Stimulated activated CD8-positive, alpha-beta memory T cell treated with anti-CD3 and anti-CD28 coated beads, Interleukin-7, amount 100 ng/mL, for 48 hours (primary cell): ENCODE measurements at regions not wholly inside any gene's neighbourhood (a gene's known extent, or its start where the extent isn't known, plus 50 kb on each side); places are given as distances from the start of the nearest gene placed in this dataset.

Experiments used
- DNase-seq, 2 donors: peaks; one replicate each; pipeline ENCODE4 v3.0.0-alpha.2; 2020; ENCODE audit warnings: low read depth in 1 of 2; ENCODE audit errors: extremely low read depth in 1 of 2

DNA sequence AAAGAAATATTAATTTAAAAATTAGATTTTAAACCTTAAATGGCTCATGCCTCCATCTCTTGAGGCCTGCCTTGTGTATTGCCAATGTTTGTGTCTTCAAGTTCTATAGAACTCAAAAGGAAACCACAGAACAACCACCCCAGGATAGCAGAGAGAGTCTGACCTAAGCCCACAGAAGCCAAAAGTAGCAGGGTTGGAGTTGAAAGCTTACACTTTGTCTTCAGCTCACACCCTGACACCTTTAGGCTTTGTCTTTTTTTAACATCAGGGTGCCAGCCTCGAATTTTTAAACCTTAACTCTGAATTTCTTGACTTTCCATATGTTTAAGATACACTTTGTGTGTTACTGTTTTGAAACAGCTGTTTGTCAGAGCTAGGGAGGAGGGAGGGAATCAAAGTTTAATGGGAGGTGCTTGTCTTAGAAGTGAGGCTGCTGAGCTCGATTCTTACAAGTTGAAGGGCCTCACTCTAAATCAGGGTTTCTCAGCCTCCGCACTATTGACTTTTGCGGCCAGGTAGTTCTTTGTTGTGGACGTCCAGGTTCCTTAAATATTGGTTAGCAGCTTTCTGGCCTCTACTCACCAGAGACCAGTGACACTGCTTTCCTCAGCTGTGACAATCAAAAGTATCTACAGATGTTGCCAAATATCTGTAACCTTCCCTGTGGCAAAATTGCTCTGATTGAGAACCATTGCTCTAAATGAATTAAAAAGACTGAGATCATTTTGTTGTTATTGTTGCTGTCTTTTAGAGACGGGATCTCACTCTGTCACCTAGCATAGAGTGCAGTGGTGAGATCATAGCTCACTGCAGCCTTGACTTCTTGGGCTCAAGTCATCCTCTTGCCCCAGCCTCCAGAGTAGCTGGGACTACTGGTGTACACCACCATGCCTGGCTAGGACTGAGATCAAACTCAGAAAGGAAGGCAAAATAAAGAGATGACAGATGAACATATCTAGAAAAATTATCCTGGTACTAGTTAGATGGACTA lies 139.2 kb upstream of the EOMES start:
- no peak for DNase-seq

DNA sequence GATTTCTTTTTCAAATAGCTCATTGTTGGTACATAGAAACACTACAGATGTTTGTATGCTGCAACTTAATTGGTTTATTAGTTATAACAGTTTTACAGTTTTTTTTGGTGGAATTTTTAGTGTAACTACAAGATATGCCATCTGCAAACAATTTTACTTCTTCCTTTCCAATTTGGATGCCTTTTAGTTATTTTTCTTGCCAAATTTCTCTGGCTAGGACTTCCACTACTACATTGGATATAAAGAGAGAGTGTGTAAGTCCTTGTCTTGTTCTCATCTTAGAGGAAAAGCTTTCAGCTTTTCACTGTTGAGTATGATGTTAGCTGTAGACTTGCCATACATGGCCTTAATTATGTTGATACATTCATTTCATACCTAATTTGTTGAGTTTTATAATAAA lies 143.6 kb upstream of the EOMES start:
- DNase-seq, result no peak

DNA sequence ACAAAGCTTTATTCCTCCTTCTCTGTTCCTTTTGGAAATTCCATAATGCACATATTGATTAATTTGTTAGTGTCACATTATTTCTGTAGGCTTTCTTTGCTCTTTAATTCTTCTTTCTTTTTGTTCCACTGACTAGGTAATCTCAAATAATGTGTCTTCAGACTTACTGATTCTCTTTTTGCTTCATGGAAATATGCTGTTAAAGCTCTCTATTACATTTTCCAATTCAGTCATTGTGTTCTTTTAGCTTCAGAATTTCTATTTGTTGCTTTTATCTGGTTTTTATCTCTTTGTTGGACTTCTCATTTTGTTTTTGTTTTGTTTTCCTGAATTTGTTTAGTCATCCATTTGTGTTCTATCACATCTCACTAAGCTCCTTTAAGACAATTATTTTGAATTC lies 147.0 kb upstream of the EOMES start:
- no peak for DNase-seq

DNA sequence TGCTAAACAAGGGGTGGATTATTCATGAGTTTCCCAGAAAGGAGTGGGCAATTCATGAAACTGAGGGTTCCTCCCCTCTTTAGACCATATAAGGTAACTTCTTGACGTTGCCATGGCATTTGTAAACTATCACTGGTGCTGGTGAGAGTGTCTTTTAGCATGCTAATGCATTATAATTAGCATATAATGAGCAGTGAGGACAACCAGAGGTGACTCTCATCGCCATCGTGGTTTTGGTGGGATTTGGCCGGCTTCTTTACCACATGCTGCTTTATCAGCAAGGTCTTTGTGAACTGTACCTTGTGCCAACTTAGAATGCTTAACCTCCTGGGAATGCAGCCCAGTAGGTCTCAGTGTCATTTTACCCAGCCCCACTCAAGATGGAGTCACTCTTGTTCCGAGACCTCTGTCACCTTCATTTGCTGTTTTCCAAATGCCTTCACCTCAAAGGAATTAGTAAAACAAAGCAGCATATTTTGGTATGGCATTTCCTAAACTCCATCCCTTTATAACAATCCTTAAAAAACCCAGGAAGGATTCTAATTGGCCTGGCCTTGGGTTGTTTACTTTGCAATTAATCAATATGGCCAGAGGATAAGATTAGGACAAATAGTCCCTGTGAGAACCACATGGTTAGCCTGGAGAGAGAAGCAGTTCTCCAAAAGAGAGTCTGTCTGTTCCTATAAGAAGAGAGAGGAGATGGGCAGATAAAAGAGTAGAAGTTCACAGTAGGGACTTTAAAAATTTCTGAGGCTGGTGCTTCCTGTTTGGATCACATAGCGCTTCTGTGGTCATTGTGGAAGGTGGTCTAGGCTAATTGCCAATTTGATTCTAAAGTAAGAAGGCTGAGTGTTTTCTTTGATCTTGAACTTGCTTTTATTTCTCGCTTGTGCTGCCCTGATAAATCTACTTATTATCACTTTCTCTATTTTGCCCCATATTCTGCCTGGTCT lies 155.2 kb upstream of the EOMES start:
- no peak for DNase-seq

DNA sequence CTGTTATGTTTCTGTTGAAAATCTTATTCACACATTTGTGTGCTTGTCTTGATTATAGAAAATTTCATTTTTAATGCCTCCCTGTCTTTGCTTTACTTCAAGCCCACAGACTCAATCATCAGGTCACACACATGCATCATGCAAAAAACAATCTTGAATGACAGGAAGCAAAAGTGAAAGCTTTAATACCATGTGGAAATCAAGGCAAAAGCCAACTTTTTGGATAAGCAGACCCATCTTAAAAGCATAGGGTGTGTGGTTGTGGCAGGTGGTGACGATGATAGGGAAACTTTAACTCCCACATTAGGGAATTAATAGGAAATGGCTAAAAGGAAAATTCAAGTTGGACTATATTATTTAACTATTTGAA lies 155.9 kb upstream of the EOMES start:
- no peak for DNase-seq

DNA sequence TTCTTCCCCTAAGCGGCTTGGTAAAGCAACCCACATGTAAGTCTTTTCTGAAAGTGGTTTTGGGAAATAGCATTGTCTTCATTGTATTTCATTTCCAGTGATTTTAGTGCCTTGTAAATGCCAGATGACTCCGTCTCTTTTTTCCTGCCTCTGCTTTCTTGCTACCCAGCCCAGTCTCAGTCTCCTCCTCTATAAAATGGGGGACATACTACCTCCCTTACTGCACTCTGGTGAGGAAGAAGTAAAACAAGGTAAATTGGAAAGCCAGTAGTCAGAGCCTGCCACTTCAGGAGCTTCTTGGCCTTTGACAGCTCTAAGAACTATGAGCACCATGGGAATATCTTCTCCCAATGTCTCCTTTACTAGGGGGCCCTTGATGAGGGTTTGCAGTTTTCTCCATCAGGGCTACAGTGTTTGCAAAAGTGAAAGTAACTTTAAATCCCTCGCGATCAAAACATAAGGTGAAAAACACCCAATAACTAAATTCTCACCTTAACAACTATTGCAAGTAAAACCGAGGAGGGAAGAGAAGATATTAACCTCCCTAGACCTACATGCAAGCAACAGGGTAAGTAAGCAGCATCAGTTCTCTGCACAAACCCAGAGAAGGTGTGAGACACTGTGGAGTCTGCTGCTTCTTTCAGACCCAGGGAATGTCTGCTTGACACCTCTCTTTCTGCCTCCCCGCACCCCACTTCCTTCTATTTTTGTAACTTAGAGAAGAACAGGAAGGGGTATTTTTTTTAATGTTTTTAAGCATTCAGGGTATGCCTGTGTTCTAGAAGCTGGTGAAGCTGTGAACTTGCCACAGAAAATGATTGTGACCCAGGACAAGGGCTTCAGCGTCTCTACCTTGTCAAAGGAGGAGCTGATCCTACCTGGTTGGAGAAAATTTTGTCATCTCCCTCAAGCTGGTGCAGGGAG lies 159.1 kb upstream of the EOMES start:
- no peak for DNase-seq

DNA sequence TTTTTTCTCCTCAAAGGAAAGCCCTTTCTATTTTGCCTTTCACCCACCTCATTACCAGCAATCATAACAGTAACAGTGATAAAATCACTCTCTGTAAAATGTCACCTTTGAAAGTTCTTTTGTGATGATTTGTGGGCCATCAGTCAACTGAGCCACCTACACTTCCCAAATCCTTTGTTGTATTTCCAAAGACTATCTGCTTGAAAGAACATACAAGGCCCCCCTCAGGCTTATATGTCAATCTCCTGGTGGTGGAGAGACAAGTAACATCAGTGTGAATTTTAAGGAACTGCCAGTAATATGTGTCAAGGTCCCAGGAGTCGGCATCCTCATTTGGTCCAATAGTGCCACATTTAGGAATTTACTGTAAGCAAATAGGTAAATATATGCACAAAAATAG lies 161.1 kb upstream of the EOMES start:
- no peak for DNase-seq

DNA sequence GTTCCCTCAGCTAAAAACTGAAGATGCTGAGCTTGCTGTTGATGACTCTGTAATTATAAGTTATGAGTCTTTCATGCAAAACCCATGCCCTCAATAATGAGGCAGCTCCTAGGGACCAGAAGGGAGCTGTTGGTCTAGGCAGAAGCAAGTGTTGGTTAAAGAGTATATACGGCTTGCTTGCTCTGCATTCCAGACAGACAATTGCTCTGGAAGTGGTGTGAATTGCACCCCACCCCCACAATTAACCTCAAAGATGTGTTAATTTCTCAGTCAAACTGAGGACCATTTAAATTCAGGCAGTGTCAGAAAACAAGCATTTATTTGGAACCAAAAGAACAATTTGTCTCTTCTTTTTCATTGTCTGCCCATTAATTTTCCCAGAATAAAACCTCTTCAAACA lies 163.5 kb upstream of the EOMES start:
- no peak for DNase-seq

DNA sequence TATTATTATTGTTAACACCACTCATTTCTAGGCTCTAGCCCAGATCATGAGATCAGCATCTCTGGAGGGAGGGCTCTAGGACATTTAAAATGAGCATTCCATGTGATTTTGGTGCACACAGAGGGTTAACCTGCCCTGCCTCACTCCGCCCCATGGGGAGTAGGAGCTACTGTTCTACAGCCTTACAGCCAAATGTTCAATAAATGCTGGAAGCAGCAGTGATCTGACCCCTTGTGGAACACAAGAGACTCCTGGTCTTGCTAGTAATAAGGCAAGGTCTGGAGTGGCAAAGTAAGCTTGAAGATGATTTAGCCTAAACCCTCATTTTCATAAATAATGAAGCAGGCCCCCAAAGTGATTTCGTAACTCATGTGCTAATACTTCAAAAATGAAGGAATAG lies 166.4 kb upstream of the EOMES start:
- DNase-seq, result no peak

DNA sequence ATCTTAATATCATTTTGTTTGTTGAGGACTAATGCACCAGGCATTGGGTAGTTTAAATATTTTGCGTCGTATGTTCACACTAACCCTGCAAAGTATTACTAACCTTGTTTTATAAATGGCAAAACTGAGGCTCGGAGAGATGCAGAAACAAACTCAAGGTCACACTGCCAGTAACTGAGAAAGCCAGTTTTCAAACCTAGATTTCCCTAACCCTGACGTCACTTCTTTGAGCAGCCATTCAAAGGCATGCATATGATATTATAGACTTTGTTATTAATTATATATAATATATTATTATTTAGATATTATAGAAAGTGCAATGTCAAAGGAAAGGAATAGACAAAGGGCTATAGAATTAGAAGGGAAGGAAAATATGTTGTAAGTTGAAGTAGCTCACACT lies 167.6 kb upstream of the EOMES start:
- no peak for DNase-seq

DNA sequence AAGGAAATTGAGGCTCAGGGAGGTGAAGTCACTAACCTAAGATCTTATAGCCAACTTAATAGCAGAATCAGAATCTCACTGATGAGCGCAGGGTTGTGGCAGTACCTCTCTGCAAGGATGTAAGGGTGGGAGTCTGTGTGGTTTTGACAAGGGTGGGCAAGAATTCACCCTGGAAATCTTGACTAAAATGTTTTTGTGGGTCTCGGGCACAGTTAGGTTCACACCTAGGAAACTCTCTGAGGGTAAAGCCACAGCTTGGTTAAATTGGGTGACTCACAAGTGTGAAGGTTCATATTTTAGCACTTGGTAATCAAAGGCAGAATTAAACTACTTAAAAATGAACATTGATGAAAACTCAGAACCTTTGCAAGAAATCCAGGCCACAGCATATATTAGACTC lies 178.2 kb upstream of the EOMES start:
- DNase-seq, result peak in 1 of 2 donors; percentile 36

DNA sequence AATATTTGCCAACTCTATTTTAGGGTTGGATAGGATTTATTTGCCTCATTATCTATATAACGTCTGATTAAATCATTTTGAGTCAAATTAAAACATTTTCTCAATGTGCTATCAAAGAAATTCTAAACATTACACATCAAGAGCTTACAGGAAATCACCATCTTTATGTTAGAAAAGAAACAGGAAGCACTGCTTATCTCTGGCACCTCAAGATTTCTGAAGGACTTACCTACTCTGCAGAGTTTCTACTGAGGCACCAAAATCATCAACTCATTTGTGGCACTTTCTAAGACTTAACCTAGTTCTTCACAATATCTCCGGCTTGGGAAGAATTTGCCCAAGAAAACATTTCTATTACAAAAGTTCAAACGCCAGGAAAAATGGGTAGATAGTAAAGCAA lies 181.3 kb upstream of the EOMES start:
- DNase-seq, result no peak

DNA sequence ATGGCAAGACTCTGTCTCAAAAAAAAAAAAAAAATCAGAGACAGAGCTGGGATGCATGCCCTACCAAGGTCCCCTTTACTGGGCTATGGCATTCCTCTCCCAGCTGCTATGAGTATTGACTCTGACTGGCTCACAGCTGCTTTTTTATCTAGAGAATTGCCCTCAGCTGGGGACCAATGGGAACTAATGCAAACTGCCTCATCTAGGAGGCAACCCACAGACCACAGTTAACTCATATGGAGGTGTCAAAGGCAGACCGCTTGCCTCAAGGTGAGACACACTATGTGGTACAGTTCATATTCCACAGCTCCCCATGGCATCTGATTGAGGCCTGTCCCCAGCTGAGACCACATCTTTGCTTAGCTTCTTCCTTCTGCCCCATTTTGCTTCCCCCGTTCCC lies 183.5 kb upstream of the EOMES start:
- no peak for DNase-seq

DNA sequence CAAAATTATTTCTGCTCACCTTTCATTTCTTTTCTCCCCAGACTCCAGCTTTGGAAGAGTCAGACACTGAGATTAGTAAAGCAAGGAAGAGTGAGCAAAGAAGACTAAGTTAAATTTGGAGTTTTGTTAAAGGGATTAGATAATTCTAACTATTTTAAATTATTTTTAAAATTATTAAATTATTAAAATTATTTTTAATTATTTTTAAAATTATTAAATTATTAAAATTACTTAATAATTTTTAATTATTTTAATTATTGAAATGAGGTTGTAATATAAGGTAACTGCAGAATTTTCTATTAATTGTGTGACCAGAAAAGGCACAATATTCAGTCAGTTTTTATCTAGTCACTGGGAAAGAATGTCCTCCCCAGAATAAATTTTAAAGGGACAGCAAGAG lies 185.0 kb upstream of the EOMES start:
- no peak for DNase-seq

DNA sequence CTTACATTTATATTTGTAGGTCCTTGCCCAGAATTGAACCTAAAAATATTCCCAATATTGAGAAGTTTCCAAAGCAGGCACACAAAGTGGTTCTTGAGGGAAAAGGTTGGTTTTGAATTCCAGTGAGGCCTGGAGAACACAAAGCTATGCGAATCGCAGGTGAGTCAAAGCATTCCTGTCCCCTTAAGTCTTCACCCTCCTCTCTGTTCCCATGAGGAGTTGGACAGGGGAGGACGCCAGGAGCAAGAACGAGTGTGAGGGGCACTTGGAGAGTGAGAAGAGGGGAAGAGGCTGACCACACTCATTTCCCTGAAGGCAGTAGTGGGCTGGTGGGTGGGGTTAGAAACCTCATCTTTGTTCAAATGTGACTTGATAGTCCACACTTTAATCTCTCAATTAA lies 185.8 kb upstream of the EOMES start:
- DNase-seq, result no peak

DNA sequence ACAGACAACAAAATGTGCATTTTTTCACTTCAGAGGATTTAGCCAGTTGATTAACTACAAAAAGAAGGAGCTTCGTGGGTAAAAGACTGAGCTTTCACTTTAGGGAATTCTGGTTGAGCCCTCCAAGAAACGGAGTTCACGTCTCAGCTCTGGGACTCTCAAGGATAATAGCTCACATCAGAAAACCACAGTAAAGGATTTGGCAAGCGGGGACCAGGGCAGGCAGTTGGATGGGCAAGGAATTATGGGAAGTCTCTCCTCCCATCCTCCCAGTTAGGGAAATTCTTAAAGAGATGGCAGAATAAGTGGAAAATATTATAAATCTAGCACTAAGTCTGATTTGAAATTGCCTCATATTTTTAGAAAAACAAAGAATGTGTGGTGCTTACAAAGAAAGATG lies 188.3 kb upstream of the EOMES start:
- no peak for DNase-seq

DNA sequence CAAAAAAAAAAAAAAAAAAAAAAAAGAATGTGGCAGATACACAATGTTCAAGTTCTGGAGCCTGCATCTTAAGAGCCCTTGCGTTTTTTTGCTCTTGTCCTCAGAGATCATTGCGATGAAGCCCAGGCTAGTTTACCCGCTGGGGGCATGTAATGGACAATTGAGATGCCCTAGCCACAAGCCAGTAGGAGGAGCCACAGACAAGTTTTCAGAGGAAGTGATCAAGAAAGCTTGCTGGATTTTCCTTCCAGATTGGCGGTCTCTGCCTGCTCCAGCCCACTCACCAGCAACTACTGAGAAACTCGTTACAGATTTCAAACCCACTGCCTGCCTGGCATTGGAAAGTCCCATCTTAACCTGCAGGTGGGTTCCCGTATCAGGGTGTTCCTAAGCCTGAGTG lies 192.1 kb upstream of the EOMES start:
- DNase-seq, result no peak

DNA sequence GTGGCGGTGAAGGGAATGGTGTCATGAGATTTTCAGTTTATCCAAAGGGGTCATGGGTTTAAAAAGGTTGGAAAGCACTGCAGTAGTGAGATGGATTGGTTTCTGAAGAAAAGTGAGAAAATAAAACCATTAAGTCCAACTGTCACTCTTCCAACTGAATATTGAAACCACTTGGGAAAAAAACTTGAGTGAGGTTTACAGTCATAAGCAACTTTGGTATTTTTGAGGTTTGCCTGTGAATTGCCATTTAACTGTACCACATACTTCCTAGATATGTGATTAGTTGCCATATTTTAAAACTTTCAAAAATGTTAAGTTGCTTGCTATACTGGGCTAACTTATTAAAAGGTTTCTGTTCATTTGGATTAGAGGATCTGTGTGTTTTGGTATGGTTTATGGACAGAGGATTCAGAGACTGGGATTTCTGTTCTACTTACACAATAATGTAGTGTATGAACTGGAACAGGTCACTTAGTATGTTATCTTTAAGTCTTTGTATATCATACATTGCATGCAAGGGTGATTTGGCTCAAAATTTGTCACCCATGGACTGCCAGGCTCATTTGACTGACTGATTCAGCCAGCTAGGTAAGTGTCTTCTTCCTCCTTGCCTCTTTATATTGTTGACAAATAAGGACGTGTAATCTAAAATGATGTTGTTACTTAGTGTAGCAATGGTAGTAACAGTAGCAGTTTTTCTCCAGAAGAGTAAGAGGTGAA lies 201.4 kb upstream of the EOMES start:
- DNase-seq, result no peak

DNA sequence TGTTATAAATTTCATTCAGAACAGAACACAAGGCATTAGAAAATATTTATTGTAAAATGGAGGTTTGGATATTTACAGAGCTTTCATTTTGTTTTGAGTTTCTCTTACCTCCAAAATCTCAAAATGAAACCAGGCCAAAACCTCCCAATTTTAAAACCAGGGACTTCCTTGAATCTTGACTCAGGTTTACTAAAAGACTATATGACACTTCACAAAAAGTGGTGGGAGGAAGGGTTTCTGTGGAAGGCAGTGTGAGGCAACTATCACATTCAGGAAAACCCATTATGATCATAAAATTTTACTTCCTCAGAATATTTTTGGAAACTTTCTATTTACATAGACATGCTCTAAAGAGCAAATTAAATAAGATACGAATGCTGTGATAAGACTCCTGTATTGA lies 205.8 kb upstream of the EOMES start:
- DNase-seq, result no peak

DNA sequence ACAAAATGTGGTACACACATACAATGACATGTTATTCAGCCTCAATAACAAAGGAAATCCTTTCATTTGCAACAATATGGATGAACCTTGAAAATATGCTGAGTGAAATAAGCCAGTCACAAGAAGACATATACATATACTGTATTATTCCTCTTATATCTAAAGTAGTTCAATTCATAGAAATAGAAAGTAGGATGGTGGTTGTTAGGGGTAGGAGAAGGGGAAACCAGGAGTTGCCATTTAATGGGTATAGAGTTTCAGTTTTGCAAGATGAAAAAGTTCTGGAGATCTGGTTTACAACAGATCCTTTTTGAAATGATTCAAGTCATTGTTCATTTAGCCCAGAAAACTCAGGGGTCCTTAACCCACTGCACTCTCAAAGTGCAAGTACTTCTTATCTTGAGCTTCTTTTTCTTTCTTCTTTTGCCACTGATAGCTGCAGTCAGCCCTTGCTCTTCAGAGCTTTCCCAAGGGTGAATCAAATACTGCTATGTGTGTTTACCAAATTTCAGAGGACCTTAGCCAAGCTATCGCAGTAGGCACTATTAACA lies 208.0 kb upstream of the EOMES start:
- no peak for DNase-seq
